ENCODE measurements at regions not wholly inside any gene's neighbourhood (a gene's known extent, or its start where the extent isn't known, plus 50 kb on each side); places are given as distances from the start of the nearest gene placed in this dataset.

DNA sequence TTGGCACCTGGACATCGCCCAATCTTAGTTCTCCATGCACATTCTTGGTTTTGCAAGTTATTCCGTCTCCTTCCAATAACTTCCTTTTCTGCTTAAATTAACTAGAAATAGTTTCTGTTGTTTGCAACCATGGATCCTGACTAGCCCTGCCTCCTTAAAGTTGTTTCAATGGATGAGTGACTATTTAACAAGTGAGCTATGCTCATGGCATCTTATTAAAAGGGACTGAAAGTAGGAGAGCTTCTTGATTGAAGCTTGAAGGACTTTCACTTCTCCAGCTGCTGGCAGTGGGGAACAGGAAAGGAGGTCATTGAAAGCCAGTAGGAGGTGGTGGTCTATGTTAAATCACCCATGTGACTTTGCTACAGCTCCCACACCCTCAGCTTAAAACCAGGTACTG lies 466.8 kb downstream of the ARHGEF28 start:
- DNase-seq (ENCODE audit: low read depth) = no peak

DNA sequence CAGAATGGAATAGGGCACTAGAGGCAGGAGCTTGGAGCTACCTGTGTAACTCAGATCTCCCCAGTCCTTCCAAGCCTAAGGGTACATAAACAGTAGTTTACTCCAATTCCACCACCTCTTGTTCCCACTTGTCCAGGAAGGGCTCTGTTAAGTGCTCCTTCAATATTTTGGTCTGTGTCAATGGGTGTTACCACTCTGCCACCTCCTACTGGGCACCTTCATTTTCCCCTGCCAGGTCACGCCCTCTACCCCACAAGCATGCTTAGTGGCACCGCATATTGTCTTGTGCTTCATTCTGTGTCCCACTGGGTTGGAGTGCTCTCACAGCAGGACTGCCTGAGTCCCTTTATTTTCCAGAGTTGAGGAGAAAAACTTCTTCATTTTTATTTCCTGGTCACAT lies 459.8 kb downstream of the ARHGEF28 start:
- no peak for DNase-seq (ENCODE audit: low read depth)

DNA sequence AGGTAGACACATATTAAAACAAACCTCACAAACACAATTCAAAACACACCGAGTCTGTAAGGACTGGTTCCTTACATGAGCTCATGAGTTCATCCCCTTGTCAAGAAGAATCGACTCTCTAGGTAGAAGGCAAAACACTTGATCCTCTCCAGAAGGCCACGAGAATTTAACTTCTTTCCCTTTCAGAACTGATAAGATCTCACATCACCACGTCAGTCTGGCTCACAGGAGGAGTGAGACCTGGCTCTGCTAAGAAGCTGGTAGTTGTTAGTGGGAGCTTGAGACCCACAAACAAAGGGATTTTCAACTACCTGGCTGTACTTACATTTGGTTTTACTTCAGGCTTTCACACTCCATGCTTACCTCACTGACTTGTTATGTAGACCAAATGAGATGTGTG lies 459.2 kb downstream of the ARHGEF28 start:
- no peak for DNase-seq (ENCODE audit: low read depth)

DNA sequence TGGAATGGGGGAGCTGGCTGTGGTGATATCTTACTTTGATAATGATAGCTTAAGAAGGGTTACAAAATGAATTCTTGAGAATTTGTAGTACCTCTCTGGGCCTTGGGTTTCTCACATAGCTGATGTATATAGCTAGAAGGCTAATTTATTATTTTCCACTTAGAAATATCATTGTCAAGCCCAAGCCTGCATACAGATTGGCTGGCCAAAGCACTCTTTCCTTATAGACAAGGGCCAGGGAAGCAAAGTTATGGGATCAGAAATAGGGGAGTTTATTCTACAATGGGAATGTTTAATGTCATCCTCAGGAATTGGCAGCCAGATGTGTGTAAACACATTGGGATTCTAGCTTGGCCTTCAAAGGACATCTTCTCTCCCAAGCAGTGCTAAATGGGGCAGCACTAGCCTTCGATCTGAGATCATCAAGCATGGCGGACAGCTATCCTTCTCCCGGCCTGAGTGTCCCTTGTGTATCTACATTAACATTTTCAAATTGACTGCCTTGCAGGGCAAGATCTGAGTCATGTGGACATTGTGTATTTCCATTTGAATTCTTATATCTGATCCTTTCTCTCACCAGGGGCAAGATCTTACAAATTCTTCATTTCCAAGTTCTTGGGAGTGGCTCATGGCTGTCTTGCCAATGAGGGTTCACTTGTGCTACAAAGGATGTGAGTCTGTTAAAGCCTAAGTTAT lies 457.2 kb downstream of the ARHGEF28 start:
- DNase-seq (ENCODE audit: low read depth) = no peak

DNA sequence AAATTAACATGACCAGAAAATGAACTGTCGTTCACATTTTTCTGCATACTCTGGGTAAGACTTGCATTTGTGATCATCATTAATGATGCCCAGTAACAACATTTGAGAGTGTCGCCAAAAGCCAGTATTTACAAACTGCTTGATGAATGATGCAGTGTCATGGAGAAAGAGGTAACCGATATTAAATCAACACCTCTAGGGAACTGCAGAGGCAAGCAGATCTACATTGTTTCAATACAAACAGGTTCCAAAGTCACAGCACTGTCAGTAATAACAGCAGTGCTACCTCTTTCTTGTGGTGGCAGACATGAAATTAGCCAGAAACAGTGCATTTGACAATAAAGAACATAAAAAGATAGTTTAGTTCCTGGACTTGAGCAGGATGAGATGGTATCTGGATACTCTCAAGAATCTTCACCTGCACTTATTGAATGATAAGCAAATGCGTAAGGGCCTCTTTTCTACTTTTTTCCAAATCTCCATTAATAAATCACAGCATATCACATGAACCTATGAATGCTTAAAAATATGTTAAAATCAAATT lies 456.6 kb downstream of the ARHGEF28 start:
- no peak for DNase-seq (ENCODE audit: low read depth)

DNA sequence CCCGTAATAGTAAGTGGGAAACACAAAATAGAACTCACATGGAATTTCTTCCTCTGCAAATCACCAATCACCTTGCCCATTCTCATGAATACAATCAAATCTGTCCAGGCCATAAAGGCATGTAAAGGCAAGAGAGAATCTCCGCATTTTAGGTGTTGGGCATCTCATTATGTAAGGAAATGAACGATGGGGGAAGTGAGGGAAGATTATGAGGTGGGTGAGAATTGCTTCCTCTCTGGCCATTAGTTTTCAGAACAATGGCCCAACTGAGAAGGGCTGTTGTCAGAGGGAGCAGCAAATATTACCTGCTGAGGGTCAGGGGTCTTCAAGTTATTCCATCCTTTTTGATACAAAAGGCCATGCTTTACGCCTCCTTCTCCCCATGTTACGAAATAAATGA lies 455.1 kb downstream of the ARHGEF28 start:
- no peak for DNase-seq (ENCODE audit: low read depth)

DNA sequence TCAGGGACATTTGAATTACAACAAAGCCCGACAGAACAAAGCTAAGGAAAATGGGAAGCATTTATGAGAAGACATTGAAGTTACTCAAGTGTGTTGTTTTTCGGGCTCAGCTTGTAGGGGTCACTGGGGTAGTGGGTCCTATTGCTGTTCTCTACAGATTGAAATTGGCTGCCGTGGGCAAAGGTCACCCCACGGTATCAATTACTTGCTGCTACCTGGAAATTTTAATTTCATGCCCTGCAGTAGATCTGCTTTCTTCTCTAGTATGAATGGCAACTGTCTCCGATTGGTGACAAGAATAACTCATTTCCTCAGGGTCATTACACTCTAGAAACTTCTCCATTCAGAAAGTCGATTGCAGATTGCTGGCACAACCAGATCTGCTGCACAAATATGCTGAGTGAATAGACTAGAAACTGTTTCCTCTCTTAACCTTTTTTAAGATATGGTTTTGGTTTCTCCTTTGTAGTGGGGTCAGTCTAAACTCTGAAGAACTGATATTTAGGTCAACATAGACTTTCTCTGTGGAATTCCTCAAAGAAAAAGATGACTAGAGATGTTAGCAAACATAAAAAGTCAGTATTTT lies 454.1 kb downstream of the ARHGEF28 start:
- no peak for DNase-seq (ENCODE audit: low read depth)

DNA sequence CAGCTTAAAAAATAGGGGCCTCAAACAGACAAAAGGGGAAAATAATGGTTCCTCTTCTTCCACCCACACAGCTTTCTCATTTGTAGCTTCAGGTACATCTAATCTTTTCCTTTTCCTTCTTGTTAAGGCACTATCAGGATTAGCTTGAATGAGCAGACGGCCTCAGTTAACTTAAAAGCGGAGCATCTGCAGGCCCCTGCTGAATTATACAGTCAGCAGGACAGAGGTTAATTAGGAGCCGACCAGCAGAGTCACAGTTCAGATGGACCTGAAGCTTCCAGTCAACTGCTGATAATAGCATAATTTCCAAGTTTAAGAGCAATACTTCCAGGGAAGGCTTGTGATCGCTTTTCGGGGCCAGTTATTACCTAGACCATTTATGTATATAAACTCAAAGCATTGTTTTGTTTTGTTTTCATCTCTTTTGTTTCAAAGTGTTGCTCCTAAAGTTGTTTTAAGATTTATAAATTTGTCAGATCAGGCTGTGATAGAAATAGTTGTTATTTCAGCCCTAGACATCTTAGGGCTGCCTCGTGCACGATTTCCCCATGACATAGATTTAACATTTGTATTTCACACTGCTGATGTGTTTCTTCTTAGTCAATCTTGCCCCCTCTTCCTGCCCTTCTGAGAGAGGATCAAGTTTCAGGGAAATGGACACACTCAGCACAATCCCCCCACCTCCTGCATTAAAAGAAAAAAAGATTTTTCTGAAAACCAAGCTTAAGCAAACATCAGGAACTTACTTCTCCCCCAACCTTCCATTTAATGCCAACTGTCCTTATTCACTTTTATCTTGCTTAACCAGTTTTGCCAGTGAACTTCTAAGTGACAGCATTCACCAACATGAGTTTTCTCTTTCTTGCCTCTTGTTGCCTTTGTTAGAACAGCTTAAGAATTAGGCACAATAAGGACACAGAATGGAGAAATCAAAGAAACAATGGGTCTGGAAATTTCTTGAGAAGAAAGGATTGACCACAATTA lies 449.8 kb downstream of the ARHGEF28 start:
- no peak for DNase-seq (ENCODE audit: low read depth)

DNA sequence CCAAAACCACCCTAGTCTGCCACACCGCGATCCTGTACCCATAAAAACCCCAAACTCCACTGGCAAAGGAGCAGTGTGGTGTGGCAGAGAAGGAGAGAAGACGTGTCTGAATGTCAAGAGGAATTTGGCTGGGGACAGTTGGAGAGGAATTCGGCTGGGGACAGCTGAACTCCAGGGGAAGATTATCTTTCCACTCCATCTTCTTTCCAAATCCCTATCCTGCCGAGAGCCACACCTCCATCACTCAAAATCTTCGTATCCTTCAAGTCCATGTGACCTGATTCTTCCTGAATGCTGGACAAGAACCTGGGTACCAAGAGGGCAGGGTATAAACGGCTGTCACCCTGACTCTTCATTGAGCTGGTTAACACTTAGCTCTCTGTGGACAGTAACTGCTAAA lies 448.1 kb downstream of the ARHGEF28 start:
- DNase-seq (ENCODE audit: low read depth) = no peak

DNA sequence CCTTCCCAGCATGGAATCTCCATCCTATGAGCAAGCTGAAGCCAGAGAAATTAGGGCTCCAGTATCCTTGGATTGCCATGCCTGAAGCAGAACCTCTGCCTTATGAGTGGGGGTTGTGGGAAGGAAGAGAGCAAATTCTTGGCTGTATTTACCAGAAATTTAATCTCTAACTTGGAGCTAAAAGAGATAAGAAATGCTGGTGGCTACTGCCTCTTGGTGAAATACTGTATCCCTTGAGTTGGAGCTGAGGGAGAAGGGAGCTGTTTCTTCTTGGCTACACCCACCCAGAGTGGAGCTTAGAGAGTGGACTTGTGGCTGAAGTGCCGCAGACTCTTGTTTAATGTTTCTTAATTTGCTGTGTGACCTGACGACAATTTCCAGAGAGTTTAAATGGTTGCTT lies 447.3 kb downstream of the ARHGEF28 start:
- DNase-seq (ENCODE audit: low read depth) = no peak

DNA sequence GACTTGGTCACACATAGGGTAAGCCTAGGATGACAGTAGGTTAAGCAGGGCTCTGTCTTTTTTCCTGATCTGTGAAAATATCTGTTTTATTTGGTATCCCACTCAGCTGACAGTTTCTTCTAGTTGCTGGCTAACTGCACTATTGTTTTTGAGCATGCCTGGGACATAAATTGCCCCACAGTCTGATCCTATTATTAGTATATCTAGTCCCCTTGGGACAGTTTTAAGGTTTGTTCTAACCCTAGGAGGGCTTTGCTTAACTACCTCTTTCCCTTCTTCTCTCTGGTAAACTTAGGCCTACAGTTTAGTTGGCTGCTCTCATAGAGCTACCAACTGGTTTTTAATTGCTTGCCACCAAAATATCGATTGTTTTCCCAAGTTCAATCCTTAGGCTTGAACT lies 446.6 kb downstream of the ARHGEF28 start:
- no peak for DNase-seq (ENCODE audit: low read depth)

DNA sequence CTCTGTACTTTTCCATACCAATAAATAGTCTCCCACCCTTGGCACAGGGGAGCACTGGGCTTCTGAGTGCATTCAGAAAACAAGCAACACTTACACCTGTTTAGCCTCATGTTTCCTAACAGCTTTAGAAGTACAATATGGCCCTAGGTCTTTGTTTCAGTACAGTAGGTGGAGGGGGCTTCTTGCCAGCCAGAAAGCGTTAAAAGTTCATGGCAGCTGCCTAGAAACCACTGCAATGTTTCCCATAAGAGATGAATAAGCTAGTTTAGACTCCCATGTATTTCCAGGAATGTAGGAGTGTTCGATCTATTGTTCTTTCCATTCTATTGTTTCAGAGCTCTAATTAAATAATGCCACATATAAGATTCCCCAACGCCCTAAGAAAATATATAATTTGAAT lies 444.8 kb downstream of the ARHGEF28 start:
- DNase-seq (ENCODE audit: low read depth) = no peak

DNA sequence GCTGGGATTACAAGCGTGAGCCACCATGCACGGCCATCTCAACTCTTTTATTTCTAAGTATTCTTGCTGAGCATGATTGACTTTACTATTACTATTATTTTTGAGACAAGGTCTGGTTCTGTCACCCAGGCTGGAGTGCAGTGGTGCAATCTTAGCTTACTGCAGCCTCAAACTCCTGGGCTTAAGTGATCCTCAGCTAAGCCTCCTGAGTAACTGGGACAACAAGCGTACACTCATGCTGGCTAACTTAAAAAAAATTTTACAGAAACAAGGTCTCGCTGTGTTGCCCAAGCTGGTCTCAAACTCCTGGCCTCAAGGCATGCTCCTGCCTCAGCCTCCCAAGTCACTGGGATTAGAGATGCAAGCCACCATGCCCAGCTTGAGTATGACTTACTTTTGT lies 443.7 kb downstream of the ARHGEF28 start:
- no peak for DNase-seq (ENCODE audit: low read depth)

DNA sequence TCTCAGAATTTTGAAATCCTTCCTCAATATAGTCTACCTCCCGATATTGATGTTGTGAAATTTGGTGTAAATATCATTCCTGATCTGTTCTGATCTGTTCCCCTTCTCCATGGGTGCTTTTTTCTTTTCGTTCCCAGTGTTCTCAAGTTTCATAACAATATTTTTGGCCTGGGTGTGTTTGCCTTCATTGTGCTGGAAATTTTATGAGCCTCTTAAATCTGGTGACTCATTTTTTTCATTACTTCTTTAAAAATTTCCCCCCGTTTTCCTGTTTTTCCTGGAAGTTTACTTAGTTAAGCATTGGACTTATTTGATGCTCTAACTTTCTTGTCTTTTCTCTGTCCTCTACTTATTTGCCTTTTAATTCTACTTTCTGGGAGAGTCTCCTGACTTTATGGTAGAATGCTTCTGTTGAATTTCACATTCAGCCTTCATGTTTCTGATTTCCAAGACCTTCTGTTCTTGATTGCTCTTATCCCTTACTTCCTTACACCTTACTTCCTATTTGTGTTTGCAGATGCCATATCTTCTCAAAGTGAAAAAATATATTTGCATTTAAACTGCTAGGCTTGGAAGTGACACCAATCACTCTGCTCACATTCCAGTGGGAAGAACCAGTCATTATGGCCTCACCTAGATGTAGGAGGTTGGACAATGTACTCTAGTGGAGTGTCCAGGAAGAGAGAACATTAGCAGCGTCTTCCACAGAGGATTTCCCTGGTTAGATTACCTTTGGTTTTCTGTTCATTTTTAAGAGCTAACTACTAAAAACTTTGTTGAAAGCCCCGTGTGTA lies 441.9 kb downstream of the ARHGEF28 start:
- no peak for DNase-seq (ENCODE audit: low read depth)

DNA sequence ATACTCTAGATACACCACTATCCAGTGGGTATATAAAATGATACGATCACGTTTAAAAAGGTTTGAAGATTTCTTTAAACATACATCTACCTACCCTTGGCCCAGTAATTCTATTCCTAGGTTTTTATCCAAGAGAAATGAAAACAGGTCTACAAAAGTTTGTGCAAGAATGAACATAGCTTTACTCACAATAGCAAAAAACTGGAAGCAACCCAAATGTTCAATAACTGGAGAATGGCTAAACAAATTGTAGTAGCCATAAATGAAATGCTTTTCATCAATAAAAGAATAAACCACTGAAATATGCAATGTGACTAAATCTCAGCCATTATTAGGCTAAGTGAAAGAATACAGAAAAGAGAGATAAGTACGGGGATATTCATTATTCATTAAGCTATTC lies 438.9 kb downstream of the ARHGEF28 start:
- no peak for DNase-seq (ENCODE audit: low read depth)

DNA sequence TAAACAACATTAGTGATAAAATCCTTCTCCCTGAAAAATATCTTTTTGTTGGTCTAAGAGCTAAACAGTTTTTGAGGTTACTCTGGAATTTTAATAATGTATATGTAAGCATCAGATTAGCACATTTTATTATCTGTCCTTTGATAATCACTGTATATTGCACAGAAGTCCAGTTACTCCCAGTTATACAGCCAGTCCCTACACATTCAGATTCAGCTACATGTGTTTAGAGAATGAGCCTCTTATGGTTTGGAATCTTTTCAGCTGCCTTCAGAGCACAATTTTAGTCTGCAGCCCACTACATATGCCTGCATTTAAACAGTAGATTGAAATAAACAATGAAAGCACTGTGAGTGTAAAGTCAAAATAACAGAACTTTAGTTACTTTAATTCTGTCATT lies 438.2 kb downstream of the ARHGEF28 start:
- DNase-seq (ENCODE audit: low read depth) = no peak

DNA sequence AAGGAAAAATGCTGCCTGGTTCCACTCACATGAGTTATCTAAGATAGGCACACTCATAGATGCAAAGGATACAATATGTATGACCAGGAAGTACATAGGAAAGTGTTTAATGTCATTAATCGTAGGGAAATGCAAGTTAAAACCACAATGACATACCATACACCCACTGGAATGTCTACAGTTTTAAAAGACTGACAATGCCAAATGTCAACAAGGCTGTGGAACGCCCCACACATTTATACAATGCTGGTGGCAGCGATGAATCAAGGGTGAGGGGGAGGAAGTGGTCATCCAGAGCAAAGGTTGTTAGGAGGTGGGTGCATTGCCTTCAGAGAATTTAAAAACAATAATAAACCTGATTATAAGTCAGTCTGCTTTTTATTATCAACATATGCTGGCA lies 437.8 kb downstream of the ARHGEF28 start:
- DNase-seq (ENCODE audit: low read depth) = no peak

DNA sequence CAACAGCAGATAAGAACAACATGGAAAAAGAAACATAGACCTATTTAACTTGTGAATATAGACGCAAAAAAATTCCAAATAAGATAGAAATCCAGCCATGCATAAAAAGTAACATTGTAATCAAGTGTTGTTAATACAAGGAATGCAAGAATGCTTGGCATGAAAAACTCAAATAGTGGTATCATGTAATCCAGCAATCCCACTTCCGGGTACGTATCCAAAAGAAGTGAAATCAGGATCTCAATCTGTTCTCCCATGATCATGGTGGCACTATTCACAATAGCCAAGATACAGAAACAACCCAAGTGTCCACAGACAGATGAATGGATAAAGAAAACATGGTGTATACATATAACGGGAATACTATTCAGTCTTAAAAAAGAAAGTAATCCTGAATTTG lies 437.4 kb downstream of the ARHGEF28 start:
- no peak for DNase-seq (ENCODE audit: low read depth)

DNA sequence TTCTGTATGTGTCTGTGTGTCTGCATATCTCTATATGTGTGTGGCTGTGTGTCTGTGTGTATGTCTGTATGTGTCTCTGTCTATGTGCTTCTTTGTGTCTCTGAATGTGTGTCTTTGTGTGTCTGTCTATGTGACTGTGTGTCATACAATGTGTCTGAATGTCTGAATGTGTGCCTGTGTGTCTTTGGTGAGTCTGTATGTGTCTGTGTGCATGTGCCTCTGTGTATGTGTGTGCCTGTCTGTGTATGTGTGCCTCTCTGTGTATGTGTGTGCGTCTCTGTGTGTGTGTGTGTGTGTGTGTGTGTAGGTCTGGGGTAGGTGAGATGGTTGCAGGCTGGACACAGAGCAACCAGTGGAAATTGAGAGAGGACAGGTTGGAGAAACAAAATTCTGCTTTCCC lies 435.3 kb downstream of the ARHGEF28 start:
- DNase-seq (ENCODE audit: low read depth) = no peak

DNA sequence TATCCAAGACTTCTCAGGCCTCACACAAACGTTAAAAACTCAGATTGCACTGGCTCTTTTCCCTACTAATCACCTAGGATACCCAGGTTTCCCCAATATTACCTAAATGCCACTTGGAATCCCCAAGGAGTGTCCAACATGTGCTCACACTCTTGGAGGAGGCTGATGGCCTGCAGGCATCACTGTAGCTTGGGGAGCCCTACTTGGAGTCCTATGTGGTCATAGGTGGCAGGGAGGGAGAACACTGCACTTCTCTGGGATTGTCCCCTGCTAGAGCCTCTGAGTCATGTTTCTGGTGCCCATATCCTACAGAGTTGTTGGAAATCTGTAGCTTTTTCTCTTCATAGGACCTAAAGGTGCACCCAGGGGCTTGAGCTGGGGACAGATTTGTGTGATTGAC lies 433.7 kb downstream of the ARHGEF28 start:
- DNase-seq (ENCODE audit: low read depth) = no peak

DNA sequence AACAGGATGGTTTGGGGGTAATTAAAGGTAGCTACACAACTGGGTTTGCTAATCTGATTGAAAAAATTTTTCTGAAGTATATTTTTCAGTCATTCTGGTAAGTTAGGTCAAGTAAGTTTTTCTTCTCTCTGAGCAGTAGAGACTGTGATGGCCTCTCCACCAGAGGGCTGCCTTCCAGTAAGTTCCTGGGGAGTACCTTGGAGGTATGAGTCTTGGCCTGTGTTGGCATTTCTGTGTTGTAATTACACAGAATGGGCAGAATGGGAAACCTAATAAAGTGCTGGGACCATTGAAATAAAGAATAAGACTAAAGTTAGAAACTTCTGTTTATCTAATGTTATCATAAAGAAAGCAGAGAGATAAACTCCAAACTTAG lies 430.8 kb downstream of the ARHGEF28 start:
- no peak for DNase-seq (ENCODE audit: low read depth)
